Gastrocnemius medialis (tissue), 4 donors: ENCODE measurements at regions not wholly inside any gene's neighbourhood (a gene's known extent, or its start where the extent isn't known, plus 50 kb on each side); places are given as distances from the start of the nearest gene placed in this dataset.

Experiments
- ATAC-seq, 2 donors: fragments of 150-250 bp; one replicate each; pipeline ENCODE4 v1.9.1; 2016
- DNase-seq, 2 donors: peaks; one replicate each; pipeline ENCODE4 v3.0.0-alpha.2; 2019
- H3K27ac ChIP-seq, 4 donors: fragments of 200-600 bp; sonication (generic); 1 replicate in 1 of 4; 2 replicates in 3 of 4; pipeline ENCODE4 v1.5.1; 2016 to 2018; ENCODE audit warnings: mild to moderate bottlenecking in 2 of 4, moderate library complexity in 1 of 4
- H3K27me3 ChIP-seq, 3 donors: fragments of 200-600 bp; sonication (generic) in 2 of 3; 1 replicate in 1 of 3; 2 replicates in 2 of 3; pipeline versions ENCODE4 v1.5.1 to v1.6.0; 2016 to 2019; ENCODE audit warnings: mild to moderate bottlenecking in 1 of 3, moderate library complexity in 1 of 3
- H3K36me3 ChIP-seq, 2 donors: fragments of 200-600 bp; sonication (generic) in 1 of 2; one replicate each; pipeline ENCODE4 v1.5.1; 2017 to 2018
- H3K4me1 ChIP-seq, 2 donors: fragments of 200-600 bp; sonication (generic) in 1 of 2; one replicate each; pipeline ENCODE4 v1.5.1; 2016 to 2017; ENCODE audit warnings: mild to moderate bottlenecking in 2 of 2
- H3K4me3 ChIP-seq, 4 donors: fragments of 200-600 bp; sonication (generic) in 3 of 4; 1 replicate in 1 of 4; 2 replicates in 3 of 4; pipeline ENCODE4 v1.5.1; 2016 to 2019; ENCODE audit warnings: mild to moderate bottlenecking in 2 of 4
- H3K9me3 ChIP-seq, 3 donors: fragments of 200-600 bp; sonication (generic) in 2 of 3; 1 replicate in 1 of 3; 2 replicates in 2 of 3; pipeline ENCODE4 v1.5.1; 2016 to 2019
- CTCF ChIP-seq, 5 experiments: fragments of 450-650 bp in 3 of 5; fragments of 200-600 bp in 2 of 5; sonication (generic) in 2 of 5; IDR thresholded peaks in 4 of 5; conservative IDR thresholded peaks in 1 of 5; 1 replicate in 4 of 5; 2 replicates in 1 of 5; pipeline ENCODE4 v1.5.1; 2016 to 2019; ENCODE audit warnings: antibody characterized with exemption in 5 of 5, mild to moderate bottlenecking in 3 of 5, moderate library complexity in 3 of 5
- POLR2A ChIP-seq, 2 donors: fragments of 450-650 bp; IDR thresholded peaks; one replicate each; pipeline ENCODE4 v1.6.1; 2017; ENCODE audit warnings: antibody characterized with exemption in 2 of 2, mild to moderate bottlenecking in 2 of 2, moderate library complexity in 2 of 2
- in situ Hi-C, 4 donors: fragments of 200-750 bp; cut with MboI; loops; one replicate each; pipeline versions ENCODE4 v1.15.0 to v1.8.0; 2017; ENCODE audit warnings: low sequenced_read_pairs in 4 of 4
- intact Hi-C: fragments of 100-400 bp; cut with DNase I; formaldehyde crosslinking; loops from one replicate; pipeline ENCODE4 v1.15.1; 2023; ENCODE audit warnings: low total_unique reads

- Histone ChIP-seq H3K4me3 (no peak overlapping the region), H3K27ac (no peak overlapping the region), H3K4me1 (no peaks in the 10 kb centered on the region), H3K9me3 (no peaks in the 10 kb centered on the region), H3K36me3 (no peaks in the 10 kb centered on the region), H3K27me3 (no peaks in the 10 kb centered on the region)
- ATAC-seq (no peak), DNase-seq (no peak)
- intact Hi-C loops (no loop called here), in situ Hi-C loops (no loop called here)
- TF ChIP-seq POLR2A (IDR thresholded peaks at IDR 0.05) = no peak
- no peak for TF ChIP-seq CTCF (IDR thresholded peaks at IDR 0.05 in 4 of 5, conservative IDR thresholded peaks at IDR 0.05 in 1 of 5)
Observed at GRCh38 chr2:116809109-116809508, 1005.4 kb upstream of the DDX18 start.

GRCh38 chr2:116810071-116810470 lies 1004.4 kb upstream of the DDX18 start:
- H3K36me3 ChIP-seq = no peaks in the 10 kb centered on the region
- in situ Hi-C loops = no loop called here
- no peaks in the 10 kb centered on the region for H3K9me3 ChIP-seq
- H3K4me3 ChIP-seq = no peak overlapping the region
- H3K4me1 ChIP-seq = no peaks in the 10 kb centered on the region
- TF ChIP-seq POLR2A (IDR thresholded peaks at IDR 0.05) (no peak), CTCF (IDR thresholded peaks at IDR 0.05 in 4 of 5, conservative IDR thresholded peaks at IDR 0.05 in 1 of 5) (no peak)
- no peaks in the 10 kb centered on the region for H3K27me3 ChIP-seq
- no peak for DNase-seq
- H3K27ac ChIP-seq = no peak overlapping the region
- intact Hi-C loops = no loop called here
- ATAC-seq = no peak

- in situ Hi-C loops = no loop called here
- TF ChIP-seq POLR2A (IDR thresholded peaks at IDR 0.05) = no peak
- TF ChIP-seq CTCF (IDR thresholded peaks at IDR 0.05 in 4 of 5, conservative IDR thresholded peaks at IDR 0.05 in 1 of 5) = no peak
Observed at GRCh38 chr2:116810645-116811044, 1003.8 kb upstream of the DDX18 start.

GRCh38 chr2:116819355-116819754 lies 995.1 kb upstream of the DDX18 start:
- ATAC-seq = no peak
- intact Hi-C loops = no loop called here
- no peaks in the 10 kb centered on the region for H3K9me3 ChIP-seq

More at GRCh38 chr2:116810645-116811044, 1003.8 kb upstream of the DDX18 start:
- no peak overlapping the region for H3K27ac ChIP-seq
- intact Hi-C loops = no loop called here
- DNase-seq (no peak), ATAC-seq (no peak)
- no peaks in the 10 kb centered on the region for H3K9me3 ChIP-seq
- no peaks in the 10 kb centered on the region for H3K4me1 ChIP-seq
- H3K27me3 ChIP-seq = no peaks in the 10 kb centered on the region
- no peak overlapping the region for H3K4me3 ChIP-seq
- H3K36me3 ChIP-seq = no peaks in the 10 kb centered on the region

More at GRCh38 chr2:116819355-116819754, 995.1 kb upstream of the DDX18 start:
- Histone ChIP-seq H3K36me3 (no peaks in the 10 kb centered on the region), H3K4me3 (no peak overlapping the region), H3K27ac (no peak overlapping the region), H3K27me3 (no peaks in the 10 kb centered on the region), H3K4me1 (no peaks in the 10 kb centered on the region)
- in situ Hi-C loops = no loop called here
- no peak for DNase-seq
- TF ChIP-seq CTCF (IDR thresholded peaks at IDR 0.05 in 4 of 5, conservative IDR thresholded peaks at IDR 0.05 in 1 of 5) = no peak
- no peak for TF ChIP-seq POLR2A (IDR thresholded peaks at IDR 0.05)
